MCF 10A (cell line): ENCODE measurements at regions not wholly inside any gene's neighbourhood (a gene's known extent, or its start where the extent isn't known, plus 50 kb on each side); places are given as distances from the start of the nearest gene placed in this dataset.

Experiments
- BruUV-seq: library from RNA; stranded (reverse); fragments of 400-500 nt; replicated peaks from 2 replicates; lab custom pipeline; 2021; lab: Mats Ljungman, UMichigan
- CTCF ChIA-PET: fragments of 300-600 bp; sonication (Branson Sonifier 250); formaldehyde crosslinking; extraction: SDS; loops from one replicate; lab custom pipeline; 2021; ENCODE audit warnings: antibody characterized with exemption, inconsistent platforms; lab: Yijun Ruan, JAX
- POLR2A ChIA-PET: fragments of 300-600, 350-650 bp; sonication (Branson Sonifier 250); formaldehyde crosslinking; extraction: SDS; loops from one replicate; lab custom pipeline; 2020; ENCODE audit warnings: antibody characterized with exemption, inconsistent platforms; lab: Yijun Ruan, JAX
- DNase-seq: peaks from one replicate; pipeline ENCODE4 v3.0.0-alpha.2; 2018; ENCODE audit not compliant: unreplicated experiment
- H3K27ac Mint-ChIP-seq: one replicate; pipeline ENCODE4 v1.8.0; 2022; ENCODE audit warnings: mild to moderate bottlenecking, low read depth, mixed read lengths; ENCODE audit not compliant: unreplicated experiment
- H3K27me3 Mint-ChIP-seq: one replicate; pipeline ENCODE4 v1.8.0; 2022; ENCODE audit warnings: mixed read lengths; ENCODE audit not compliant: insufficient read depth, unreplicated experiment
- H3K36me3 Mint-ChIP-seq: one replicate; pipeline ENCODE4 v1.8.0; 2022; ENCODE audit warnings: mild to moderate bottlenecking, moderate library complexity, mixed read lengths; ENCODE audit not compliant: insufficient read depth, unreplicated experiment
- H3K4me1 Mint-ChIP-seq: one replicate; pipeline ENCODE4 v1.8.0; 2022; ENCODE audit warnings: mixed read lengths; ENCODE audit not compliant: insufficient read depth, unreplicated experiment
- H3K4me3 Mint-ChIP-seq: one replicate; pipeline ENCODE4 v1.8.0; 2022; ENCODE audit warnings: mild to moderate bottlenecking, moderate library complexity, mixed read lengths; ENCODE audit not compliant: unreplicated experiment
- H3K9me3 Mint-ChIP-seq: one replicate; pipeline ENCODE4 v1.8.0; 2022; ENCODE audit warnings: mixed read lengths; ENCODE audit not compliant: unreplicated experiment
- intact Hi-C: fragments of 100-400 bp; cut with micrococcal nuclease; formaldehyde crosslinking; loops from 2 replicates; pipeline ENCODE4 v1.14.1; 2022
- TF ChIP-seq, protein P1 (sequence below): fragments of 200-600 bp; IDR thresholded peaks from one replicate; pipeline ENCODE4 v1.8.0; 2022; ENCODE audit warnings: antibody characterized with exemption, mild to moderate bottlenecking; ENCODE audit not compliant: unreplicated experiment

DNA sequence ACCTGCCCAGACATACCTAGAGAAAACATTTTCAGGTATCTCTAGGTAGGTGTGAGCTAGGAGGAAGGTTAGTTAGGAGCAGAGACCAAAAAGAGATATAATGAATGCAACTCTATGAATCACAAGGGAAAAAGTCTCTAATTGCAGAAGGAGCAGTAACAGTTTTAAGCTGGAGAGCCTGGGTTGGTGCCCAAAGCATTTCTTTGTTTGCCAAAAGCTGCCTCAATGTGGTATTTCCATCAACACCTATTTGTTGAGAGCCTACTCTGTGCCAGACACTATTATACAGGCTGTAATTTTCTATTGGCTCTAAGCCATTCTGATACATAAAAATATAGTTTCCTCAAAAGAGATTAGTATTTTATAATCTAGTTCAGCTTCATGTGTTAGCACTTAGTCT lies 141.6 kb downstream of the UBE2E3 start:
- Mint-ChIP-seq H3K27me3 (no peaks in the 10 kb centered on the region), H3K27ac (no peak overlapping the region), H3K4me3 (no peak overlapping the region), H3K4me1 (no peaks in the 10 kb centered on the region), H3K9me3 (no peaks in the 10 kb centered on the region), H3K36me3 (no peaks in the 10 kb centered on the region)
- TF ChIP-seq, protein P1, sequence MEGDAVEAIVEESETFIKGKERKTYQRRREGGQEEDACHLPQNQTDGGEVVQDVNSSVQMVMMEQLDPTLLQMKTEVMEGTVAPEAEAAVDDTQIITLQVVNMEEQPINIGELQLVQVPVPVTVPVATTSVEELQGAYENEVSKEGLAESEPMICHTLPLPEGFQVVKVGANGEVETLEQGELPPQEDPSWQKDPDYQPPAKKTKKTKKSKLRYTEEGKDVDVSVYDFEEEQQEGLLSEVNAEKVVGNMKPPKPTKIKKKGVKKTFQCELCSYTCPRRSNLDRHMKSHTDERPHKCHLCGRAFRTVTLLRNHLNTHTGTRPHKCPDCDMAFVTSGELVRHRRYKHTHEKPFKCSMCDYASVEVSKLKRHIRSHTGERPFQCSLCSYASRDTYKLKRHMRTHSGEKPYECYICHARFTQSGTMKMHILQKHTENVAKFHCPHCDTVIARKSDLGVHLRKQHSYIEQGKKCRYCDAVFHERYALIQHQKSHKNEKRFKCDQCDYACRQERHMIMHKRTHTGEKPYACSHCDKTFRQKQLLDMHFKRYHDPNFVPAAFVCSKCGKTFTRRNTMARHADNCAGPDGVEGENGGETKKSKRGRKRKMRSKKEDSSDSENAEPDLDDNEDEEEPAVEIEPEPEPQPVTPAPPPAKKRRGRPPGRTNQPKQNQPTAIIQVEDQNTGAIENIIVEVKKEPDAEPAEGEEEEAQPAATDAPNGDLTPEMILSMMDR: no peak
- no peak for DNase-seq
- BruUV-seq: no TSS peak
- intact Hi-C loops: no loop called here
- ChIA-PET POLR2A (no interaction called here), CTCF (interaction anchor here (0.8 to 1.2 kb wide), 2 partner anchors 17 to 593 kb away, joined by 3 to 6 read pairs; no protein-coding TSS in a partner anchor)

DNA sequence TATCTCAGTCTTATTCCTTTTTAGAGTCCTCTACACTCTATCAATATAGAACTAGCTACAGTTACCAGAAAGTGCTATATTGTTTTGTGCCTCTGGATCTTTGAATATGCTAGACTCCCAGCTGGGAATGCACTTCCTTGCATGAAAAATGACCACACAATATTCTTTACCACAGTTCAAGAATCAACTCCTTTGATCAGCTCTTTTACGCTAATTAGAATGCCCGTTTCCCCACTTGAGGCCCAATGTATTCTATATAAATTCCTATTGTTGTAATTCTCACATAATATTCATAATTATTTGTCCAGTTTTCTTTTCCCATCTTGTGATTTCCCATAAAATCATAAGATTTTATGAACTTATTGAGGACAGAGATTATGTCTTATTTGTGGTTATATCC lies 142.2 kb downstream of the UBE2E3 start:
- Mint-ChIP-seq H3K4me1 (no peaks in the 10 kb centered on the region), H3K9me3 (no peaks in the 10 kb centered on the region), H3K36me3 (no peaks in the 10 kb centered on the region), H3K4me3 (no peak overlapping the region), H3K27ac (no peak overlapping the region), H3K27me3 (no peaks in the 10 kb centered on the region)
- CTCF ChIA-PET: interaction anchor here (1.2 kb wide), 1 partner anchor 18 kb away, joined by 6 read pairs; no protein-coding TSS in a partner anchor
- intact Hi-C loops: no loop called here
- TF ChIP-seq, protein P1: no peak
- no TSS peak for BruUV-seq
- POLR2A ChIA-PET: no interaction called here
- DNase-seq: no peak

DNA sequence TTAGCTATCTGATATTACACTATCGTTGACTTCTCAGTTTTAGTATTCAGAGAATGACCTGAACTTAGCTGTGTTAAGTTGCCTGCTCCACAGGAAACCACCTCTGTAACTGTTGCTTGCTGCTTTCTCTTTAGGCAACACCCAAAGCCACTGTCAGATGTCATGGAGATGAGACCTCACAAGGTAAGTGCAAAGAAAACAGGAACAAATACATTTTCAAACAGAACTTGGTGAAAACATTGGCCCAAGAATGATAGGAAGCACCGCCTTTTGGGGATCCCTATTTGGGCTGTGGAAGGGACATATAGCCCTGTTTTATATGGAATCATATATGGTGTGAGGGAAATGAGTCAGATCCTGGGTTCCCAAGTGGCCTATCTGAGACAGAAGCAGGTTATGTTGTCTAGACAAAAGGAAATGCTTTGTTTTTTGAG lies 143.4 kb downstream of the UBE2E3 start:
- no peak for DNase-seq
- Mint-ChIP-seq H3K27me3 (no peaks in the 10 kb centered on the region), H3K4me3 (no peak overlapping the region), H3K9me3 (no peaks in the 10 kb centered on the region), H3K36me3 (no peaks in the 10 kb centered on the region), H3K27ac (no peak overlapping the region), H3K4me1 (no peaks in the 10 kb centered on the region)
- CTCF ChIA-PET: interaction anchor here (1.4 kb wide), 1 partner anchor 591 kb away, joined by 3 read pairs; no protein-coding TSS in a partner anchor
- intact Hi-C loops: no loop called here
- BruUV-seq: no TSS peak
- POLR2A ChIA-PET: no interaction called here
- TF ChIP-seq, protein P1: no peak

DNA sequence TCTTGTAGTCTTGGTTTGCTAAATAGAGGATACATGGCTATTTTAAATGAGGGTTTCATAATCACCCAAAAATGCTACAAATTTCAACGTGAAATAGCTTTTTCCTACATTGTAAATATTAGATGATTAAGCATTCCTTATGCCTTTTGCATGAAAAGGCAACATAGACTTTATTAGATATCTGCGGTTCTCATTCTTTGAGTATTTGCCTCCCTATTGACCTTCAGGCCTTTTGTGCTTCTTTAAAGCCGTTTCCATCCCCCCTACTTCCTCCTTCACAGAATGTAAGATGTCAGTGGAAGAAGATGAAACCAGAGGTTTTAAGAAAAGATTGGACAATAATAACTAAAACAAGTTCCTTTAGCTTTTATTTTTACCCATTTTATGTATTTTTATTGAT lies 144.1 kb downstream of the UBE2E3 start:
- no peaks in the 10 kb centered on the region for H3K36me3 Mint-ChIP-seq
- no peaks in the 10 kb centered on the region for H3K27me3 Mint-ChIP-seq
- DNase-seq: no peak
- intact Hi-C loops: no loop called here
- no TSS peak for BruUV-seq
- ChIA-PET POLR2A (no interaction called here), CTCF (interaction anchor here (1.4 kb wide), 1 partner anchor 591 kb away, joined by 3 read pairs; no protein-coding TSS in a partner anchor)
- no peaks in the 10 kb centered on the region for H3K4me1 Mint-ChIP-seq
- no peak overlapping the region for H3K27ac Mint-ChIP-seq
- no peaks in the 10 kb centered on the region for H3K9me3 Mint-ChIP-seq
- no peak overlapping the region for H3K4me3 Mint-ChIP-seq
- TF ChIP-seq, protein P1: no peak
